ENCODE measurements at regions not wholly inside any gene's neighbourhood (a gene's known extent, or its start where the extent isn't known, plus 50 kb on each side); places are given as distances from the start of the nearest gene placed in this dataset.

GRCh38 chr1:194105381-194105780 lies 919.0 kb upstream of the B3GALT2 start:
- TF ChIP-seq CTCF (IDR thresholded peaks at IDR 0.05; ENCODE audit: insufficient read depth, low read length): no peak
- no peak for TF ChIP-seq POLR2AphosphoS5 (IDR thresholded peaks at IDR 0.05; ENCODE audit: low read depth)
- TF ChIP-seq SPI1 (IDR thresholded peaks at IDR 0.05; ENCODE audit: borderline replicate concordance, low read depth): no peak

Measured in HL-60 (cell line).